Stimulated activated CD8-positive, alpha-beta memory T cell treated with anti-CD3 and anti-CD28 coated beads, Interleukin-4, amount 100 ng/mL, for 4 hours (primary cell): ENCODE measurements at regions not wholly inside any gene's neighbourhood (a gene's known extent, or its start where the extent isn't known, plus 50 kb on each side); places are given as distances from the start of the nearest gene placed in this dataset.

Source experiments
- DNase-seq, 2 donors: peaks; one replicate each; pipeline ENCODE4 v3.0.0-alpha.2; 2020; ENCODE audit warnings: low read depth in 2 of 2, low spot score in 1 of 2

- DNase-seq = no peak
Measured at GRCh38 chr18:78659748-78660147, 319.9 kb upstream of the SALL3 start.

GRCh38 chr18:78660311-78660710 is 319.3 kb upstream of the SALL3 start:
- no peak for DNase-seq

GRCh38 chr18:78661316-78661715 is 318.3 kb upstream of the SALL3 start:
- DNase-seq = no peak

GRCh38 chr18:78662879-78663278 is 316.7 kb upstream of the SALL3 start:
- no peak for DNase-seq

- DNase-seq = no peak
Measured at GRCh38 chr18:78664048-78664447, 315.6 kb upstream of the SALL3 start.

GRCh38 chr18:78664848-78665247 is 314.8 kb upstream of the SALL3 start:
- no peak for DNase-seq

- no peak for DNase-seq
Measured at GRCh38 chr18:78665644-78666043, 314.0 kb upstream of the SALL3 start.

GRCh38 chr18:78666666-78667335 is 312.8 kb upstream of the SALL3 start:
- DNase-seq = no peak

GRCh38 chr18:78670778-78671391 is 308.7 kb upstream of the SALL3 start:
- no peak for DNase-seq

- DNase-seq = no peak
Measured at GRCh38 chr18:78671551-78671950, 308.1 kb upstream of the SALL3 start.

GRCh38 chr18:78672862-78673446 is 306.7 kb upstream of the SALL3 start:
- DNase-seq = no peak

GRCh38 chr18:78673516-78674321 is 305.9 kb upstream of the SALL3 start:
- DNase-seq = no peak

GRCh38 chr18:78675231-78675630 is 304.4 kb upstream of the SALL3 start:
- DNase-seq = no peak

GRCh38 chr18:78676622-78677482 is 302.8 kb upstream of the SALL3 start:
- DNase-seq = no peak

GRCh38 chr18:78677483-78678317 is 301.9 kb upstream of the SALL3 start:
- DNase-seq = no peak

- DNase-seq = no peak
Measured at GRCh38 chr18:78678318-78678695, 301.3 kb upstream of the SALL3 start.

- no peak for DNase-seq
Measured at GRCh38 chr18:78679031-78679430, 300.6 kb upstream of the SALL3 start.

GRCh38 chr18:78679613-78680260 is 299.9 kb upstream of the SALL3 start:
- DNase-seq = no peak

- DNase-seq = no peak
Measured at GRCh38 chr18:78681396-78681795, 298.2 kb upstream of the SALL3 start.

GRCh38 chr18:78681934-78682333 is 297.7 kb upstream of the SALL3 start:
- no peak for DNase-seq
